ENCODE measurements at regions not wholly inside any gene's neighbourhood (a gene's known extent, or its start where the extent isn't known, plus 50 kb on each side); places are given as distances from the start of the nearest gene placed in this dataset.

DNA sequence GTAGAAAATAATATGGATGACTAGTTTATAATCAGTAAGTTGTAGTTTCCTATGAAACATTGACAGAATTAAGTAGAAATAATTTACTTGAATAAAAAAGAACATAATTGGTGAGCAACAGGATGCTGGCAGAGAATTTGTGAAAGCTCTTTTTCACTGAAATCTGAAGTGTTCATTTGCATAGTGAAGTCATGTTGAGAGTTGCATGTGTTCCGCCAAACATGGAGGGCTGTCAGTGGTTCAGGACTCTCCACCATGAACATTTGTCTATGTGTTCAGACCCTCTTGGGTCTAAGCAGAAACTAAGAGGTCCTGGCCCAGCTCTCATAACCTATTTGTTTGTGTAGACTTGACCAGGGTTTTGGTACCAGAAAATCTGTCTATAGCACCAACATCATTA is 182.5 kb upstream of the LINC00305 start:
- ChIA-PET CTCF (ENCODE audit: unreplicated experiment) (no interaction called here), POLR2A (interaction anchor here (0.6 kb wide), 2 partner anchors 17 to 211 kb away, joined by 3 to 4 read pairs; no protein-coding TSS in a partner anchor)
- H4K20me1 ChIP-seq (ENCODE audit: insufficient read depth, low read length), result no peaks in the 10 kb centered on the region
- no peaks in the 10 kb centered on the region for H3K9me3 ChIP-seq (ENCODE audit: low read length)
- no TSS peak for BruUV-seq (replicated peaks)
- H3K79me2 ChIP-seq (ENCODE audit: insufficient read depth, low read depth, low read length), result no peaks in the 10 kb centered on the region
- H3K27ac ChIP-seq (ENCODE audit: low read depth, low read length, poor library complexity, severe bottlenecking), result no peak overlapping the region
- H3K9me2 ChIP-seq (ENCODE audit: insufficient read depth, low read length), result no peaks in the 10 kb centered on the region
- H3K36me3 ChIP-seq (ENCODE audit: insufficient read depth, low read length), result no peaks in the 10 kb centered on the region
- no peak overlapping the region for H3K4me2 ChIP-seq (ENCODE audit: low read length)
- TF ChIP-seq EZH2phosphoT487 (IDR thresholded peaks at IDR 0.05; ENCODE audit: borderline replicate concordance, low read depth, low read length), result no peak
- TF ChIP-seq, protein P1, sequence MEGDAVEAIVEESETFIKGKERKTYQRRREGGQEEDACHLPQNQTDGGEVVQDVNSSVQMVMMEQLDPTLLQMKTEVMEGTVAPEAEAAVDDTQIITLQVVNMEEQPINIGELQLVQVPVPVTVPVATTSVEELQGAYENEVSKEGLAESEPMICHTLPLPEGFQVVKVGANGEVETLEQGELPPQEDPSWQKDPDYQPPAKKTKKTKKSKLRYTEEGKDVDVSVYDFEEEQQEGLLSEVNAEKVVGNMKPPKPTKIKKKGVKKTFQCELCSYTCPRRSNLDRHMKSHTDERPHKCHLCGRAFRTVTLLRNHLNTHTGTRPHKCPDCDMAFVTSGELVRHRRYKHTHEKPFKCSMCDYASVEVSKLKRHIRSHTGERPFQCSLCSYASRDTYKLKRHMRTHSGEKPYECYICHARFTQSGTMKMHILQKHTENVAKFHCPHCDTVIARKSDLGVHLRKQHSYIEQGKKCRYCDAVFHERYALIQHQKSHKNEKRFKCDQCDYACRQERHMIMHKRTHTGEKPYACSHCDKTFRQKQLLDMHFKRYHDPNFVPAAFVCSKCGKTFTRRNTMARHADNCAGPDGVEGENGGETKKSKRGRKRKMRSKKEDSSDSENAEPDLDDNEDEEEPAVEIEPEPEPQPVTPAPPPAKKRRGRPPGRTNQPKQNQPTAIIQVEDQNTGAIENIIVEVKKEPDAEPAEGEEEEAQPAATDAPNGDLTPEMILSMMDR (conservative IDR thresholded peaks at IDR 0.05; ENCODE audit: low read length), result no peak
- no peak overlapping the region for H3K4me3 ChIP-seq (ENCODE audit: low read depth, low read length, poor library complexity, severe bottlenecking)
- no peak for DNase-seq (ENCODE audit: low spot score)
- no peak overlapping the region for H2AFZ ChIP-seq (ENCODE audit: low read length)
- no peaks in the 10 kb centered on the region for H3K4me1 ChIP-seq (ENCODE audit: insufficient read depth, low read length, poor library complexity, severe bottlenecking)
- intact Hi-C loops (cut with micrococcal nuclease; ENCODE audit: unreplicated experiment), result no loop called here

DNA sequence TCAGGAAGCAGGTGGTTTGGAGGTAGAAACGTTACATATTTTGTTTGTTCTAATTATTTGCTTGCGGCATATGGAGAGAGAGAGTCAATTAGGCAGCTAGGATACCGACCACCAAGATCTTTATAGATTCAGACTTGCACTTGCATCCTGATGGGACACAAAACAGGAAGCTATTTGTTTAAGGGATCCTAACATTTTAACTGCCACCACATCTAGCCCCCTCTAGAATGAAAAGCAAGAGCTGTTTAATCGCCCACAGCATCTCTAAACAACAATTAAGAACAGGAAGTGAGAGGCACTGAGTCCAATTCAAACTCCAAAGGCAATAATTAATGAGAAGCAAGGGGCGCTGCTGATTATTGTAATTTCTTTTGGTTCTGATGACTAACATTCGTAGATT is 182.0 kb upstream of the LINC00305 start:
- Histone ChIP-seq H3K4me2 (ENCODE audit: low read length) (no peak overlapping the region), H3K9me3 (ENCODE audit: low read length) (no peaks in the 10 kb centered on the region), H3K4me3 (ENCODE audit: low read depth, low read length, poor library complexity, severe bottlenecking) (no peak overlapping the region), H3K36me3 (ENCODE audit: insufficient read depth, low read length) (no peaks in the 10 kb centered on the region), H3K9me2 (ENCODE audit: insufficient read depth, low read length) (no peaks in the 10 kb centered on the region), H3K79me2 (ENCODE audit: insufficient read depth, low read depth, low read length) (no peaks in the 10 kb centered on the region), H3K27ac (ENCODE audit: low read depth, low read length, poor library complexity, severe bottlenecking) (no peak overlapping the region), H4K20me1 (ENCODE audit: insufficient read depth, low read length) (no peaks in the 10 kb centered on the region), H3K4me1 (ENCODE audit: insufficient read depth, low read length, poor library complexity, severe bottlenecking) (no peaks in the 10 kb centered on the region), H2AFZ (ENCODE audit: low read length) (no peak overlapping the region)
- no peak for DNase-seq (ENCODE audit: low spot score)
- TF ChIP-seq, protein P1 (conservative IDR thresholded peaks at IDR 0.05; ENCODE audit: low read length), result no peak
- no peak for TF ChIP-seq EZH2phosphoT487 (IDR thresholded peaks at IDR 0.05; ENCODE audit: borderline replicate concordance, low read depth, low read length)
- POLR2A ChIA-PET, result interaction anchor here (0.6 kb wide), 2 partner anchors 16 to 210 kb away, joined by 3 to 4 read pairs; no protein-coding TSS in a partner anchor
- CTCF ChIA-PET (ENCODE audit: unreplicated experiment), result no interaction called here
- intact Hi-C loops (cut with micrococcal nuclease; ENCODE audit: unreplicated experiment), result no loop called here
- no TSS peak for BruUV-seq (replicated peaks)

DNA sequence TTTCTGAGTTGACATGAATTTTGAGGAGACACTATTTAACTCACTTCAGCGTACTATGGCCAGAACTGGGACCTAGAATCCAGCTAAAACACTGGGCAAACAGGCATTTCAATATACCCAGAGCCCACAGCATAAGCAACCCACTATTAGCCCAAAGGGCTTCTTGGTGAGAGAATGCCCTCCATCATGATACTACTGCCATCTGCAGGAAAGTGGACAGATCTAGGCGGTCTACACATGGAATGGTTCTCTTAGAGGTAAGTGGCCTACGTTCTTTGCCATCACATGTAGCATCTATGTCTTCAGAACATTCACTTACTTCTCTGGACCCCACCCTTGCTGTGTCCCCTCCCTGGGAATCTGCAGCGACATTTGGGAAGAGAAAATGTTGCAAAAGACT is 181.3 kb upstream of the LINC00305 start:
- no TSS peak for BruUV-seq (replicated peaks)
- Histone ChIP-seq H3K4me1 (ENCODE audit: insufficient read depth, low read length, poor library complexity, severe bottlenecking) (no peaks in the 10 kb centered on the region), H3K9me3 (ENCODE audit: low read length) (no peaks in the 10 kb centered on the region), H4K20me1 (ENCODE audit: insufficient read depth, low read length) (no peaks in the 10 kb centered on the region), H3K4me2 (ENCODE audit: low read length) (no peak overlapping the region), H3K27ac (ENCODE audit: low read depth, low read length, poor library complexity, severe bottlenecking) (no peak overlapping the region), H3K36me3 (ENCODE audit: insufficient read depth, low read length) (no peaks in the 10 kb centered on the region), H3K79me2 (ENCODE audit: insufficient read depth, low read depth, low read length) (no peaks in the 10 kb centered on the region), H3K4me3 (ENCODE audit: low read depth, low read length, poor library complexity, severe bottlenecking) (no peak overlapping the region), H3K9me2 (ENCODE audit: insufficient read depth, low read length) (no peaks in the 10 kb centered on the region), H2AFZ (ENCODE audit: low read length) (no peak overlapping the region)
- no peak for DNase-seq (ENCODE audit: low spot score)
- TF ChIP-seq EZH2phosphoT487 (IDR thresholded peaks at IDR 0.05; ENCODE audit: borderline replicate concordance, low read depth, low read length), result no peak
- TF ChIP-seq, protein P1 (conservative IDR thresholded peaks at IDR 0.05; ENCODE audit: low read length), result no peak
- ChIA-PET CTCF (ENCODE audit: unreplicated experiment) (no interaction called here), POLR2A (no interaction called here)
- intact Hi-C loops (cut with micrococcal nuclease; ENCODE audit: unreplicated experiment), result no loop called here
